Keratinocyte (primary cell): ENCODE measurements at regions not wholly inside any gene's neighbourhood (a gene's known extent, or its start where the extent isn't known, plus 50 kb on each side); places are given as distances from the start of the nearest gene placed in this dataset.

ENCODE experiments used
- DNase-seq: peaks from one replicate; pipeline ENCODE4 v3.0.0-alpha.2; 2011; ENCODE audit warnings: low read depth, missing footprints, low spot score
- FAIRE-seq: peaks from 2 replicates; lab custom pipeline; 2011; peaks lifted over from hg19 to GRCh38; lab: Jason Lieb, UNC
- H2AFZ ChIP-seq: 2 replicates; pipeline ENCODE4 v1.6.0; 2012; ENCODE audit warnings: low read length, control low read depth, inconsistent platforms; ENCODE audit not compliant: control insufficient read depth
- H3K27ac ChIP-seq: 2 replicates; pipeline ENCODE4 v1.5.1; 2011; ENCODE audit warnings: low read length; ENCODE audit not compliant: control insufficient read depth, insufficient read depth
- H3K27me3 ChIP-seq: 3 replicates; pipeline ENCODE4 v1.6.0; 2011; ENCODE audit warnings: low read length; ENCODE audit not compliant: control insufficient read depth, insufficient read depth; ENCODE audit errors: extremely low read depth
- H3K36me3 ChIP-seq, 2 experiments: 2 replicates in 1 of 2; 3 replicates in 1 of 2; pipeline ENCODE4 v1.5.1; 2011; ENCODE audit warnings: low read length in 2 of 2, mild to moderate bottlenecking in 1 of 2; ENCODE audit not compliant: control insufficient read depth in 2 of 2, insufficient read depth in 2 of 2; ENCODE audit errors: extremely low read depth in 1 of 2
- H3K4me1 ChIP-seq: 3 replicates; pipeline ENCODE4 v1.5.1; 2011; ENCODE audit warnings: low read length; ENCODE audit not compliant: control insufficient read depth, insufficient read depth; ENCODE audit errors: extremely low read depth
- H3K4me2 ChIP-seq: 3 replicates; pipeline ENCODE4 v1.6.0; 2011; ENCODE audit warnings: low read depth, low read length; ENCODE audit not compliant: control insufficient read depth, insufficient read depth; ENCODE audit errors: extremely low read depth
- H3K4me3 ChIP-seq, 3 experiments: fragments of 200-600 bp in 1 of 3; sonication (generic) in 1 of 3; 2 replicates in 2 of 3; 3 replicates in 1 of 3; pipeline ENCODE4 v1.5.1; 2011 to 2016; ENCODE audit warnings: low read length in 3 of 3, mild to moderate bottlenecking in 3 of 3, control low read depth in 2 of 3, inconsistent platforms in 1 of 3, low read depth in 1 of 3, mixed read lengths in 1 of 3, mixed run types in 1 of 3, moderate library complexity in 1 of 3; ENCODE audit not compliant: control insufficient read depth in 2 of 3, insufficient read depth in 2 of 3; ENCODE audit errors: extremely low read depth in 1 of 3
- H3K79me2 ChIP-seq: 2 replicates; pipeline ENCODE4 v1.6.0; 2012; ENCODE audit warnings: low read length; ENCODE audit not compliant: control insufficient read depth, insufficient read depth
- H3K9ac ChIP-seq: 3 replicates; pipeline ENCODE4 v1.6.0; 2011; ENCODE audit warnings: low read length; ENCODE audit not compliant: control insufficient read depth, insufficient read depth; ENCODE audit errors: extremely low read depth
- H3K9me1 ChIP-seq: 3 replicates; pipeline ENCODE4 v1.6.0; 2011; ENCODE audit warnings: low read length; ENCODE audit not compliant: control insufficient read depth, insufficient read depth; ENCODE audit errors: extremely low read depth
- H3K9me3 ChIP-seq: 2 replicates; pipeline ENCODE4 v1.5.1; 2012; ENCODE audit warnings: low read depth, low read length; ENCODE audit not compliant: control insufficient read depth
- H4K20me1 ChIP-seq: 3 replicates; pipeline ENCODE4 v1.6.0; 2011; ENCODE audit warnings: low read length; ENCODE audit not compliant: control insufficient read depth, insufficient read depth; ENCODE audit errors: extremely low read depth
- EZH2 ChIP-seq: IDR thresholded peaks from one replicate; pipeline ENCODE4 v1.6.1; 2012; ENCODE audit warnings: inconsistent platforms, mild to moderate bottlenecking, low read length, moderate library complexity
- dilution Hi-C: fragments of 300-500 bp; cut with MboI; formaldehyde crosslinking; loops from one replicate; pipeline ENCODE4 v1.7.0; 2020; ENCODE audit warnings: low sequenced_read_pairs; ENCODE audit not compliant: extremely low pct_ligation_motif_present
- TF ChIP-seq, protein P1 (sequence below), 3 experiments: IDR thresholded peaks in 1 of 3; conservative IDR thresholded peaks in 1 of 3; optimal IDR thresholded peaks in 1 of 3; 2 replicates in 2 of 3; 3 replicates in 1 of 3; pipeline versions ENCODE3 to v1.5.1; 2011; ENCODE audit warnings: low read length in 3 of 3, mild to moderate bottlenecking in 3 of 3, moderate library complexity in 2 of 3, control low read depth in 1 of 3, inconsistent platforms in 1 of 3; ENCODE audit not compliant: insufficient read depth in 2 of 3; ENCODE audit errors: extremely low read depth in 1 of 3

DNA sequence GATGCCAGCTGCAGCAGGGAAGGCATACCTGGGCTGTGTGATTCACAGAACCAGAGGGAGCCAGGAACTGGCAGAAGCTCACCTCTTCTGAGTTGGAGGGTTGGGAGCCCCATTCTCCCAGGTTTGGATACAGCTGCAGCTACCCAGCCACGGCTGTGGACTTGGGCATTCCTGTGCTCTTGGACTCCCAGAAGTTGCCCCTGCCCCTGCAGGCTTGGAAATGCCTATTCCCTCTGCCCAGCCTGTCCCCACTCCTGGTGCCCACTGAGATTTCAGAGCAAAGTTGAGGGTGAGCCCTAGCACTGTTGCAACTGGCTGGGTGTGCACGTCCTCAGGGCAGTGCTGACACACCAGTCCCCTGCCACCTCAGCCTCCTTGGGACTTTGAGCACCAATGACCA lies 489.7 kb downstream of the SLCO4C1 start:
- TF ChIP-seq, protein P1, sequence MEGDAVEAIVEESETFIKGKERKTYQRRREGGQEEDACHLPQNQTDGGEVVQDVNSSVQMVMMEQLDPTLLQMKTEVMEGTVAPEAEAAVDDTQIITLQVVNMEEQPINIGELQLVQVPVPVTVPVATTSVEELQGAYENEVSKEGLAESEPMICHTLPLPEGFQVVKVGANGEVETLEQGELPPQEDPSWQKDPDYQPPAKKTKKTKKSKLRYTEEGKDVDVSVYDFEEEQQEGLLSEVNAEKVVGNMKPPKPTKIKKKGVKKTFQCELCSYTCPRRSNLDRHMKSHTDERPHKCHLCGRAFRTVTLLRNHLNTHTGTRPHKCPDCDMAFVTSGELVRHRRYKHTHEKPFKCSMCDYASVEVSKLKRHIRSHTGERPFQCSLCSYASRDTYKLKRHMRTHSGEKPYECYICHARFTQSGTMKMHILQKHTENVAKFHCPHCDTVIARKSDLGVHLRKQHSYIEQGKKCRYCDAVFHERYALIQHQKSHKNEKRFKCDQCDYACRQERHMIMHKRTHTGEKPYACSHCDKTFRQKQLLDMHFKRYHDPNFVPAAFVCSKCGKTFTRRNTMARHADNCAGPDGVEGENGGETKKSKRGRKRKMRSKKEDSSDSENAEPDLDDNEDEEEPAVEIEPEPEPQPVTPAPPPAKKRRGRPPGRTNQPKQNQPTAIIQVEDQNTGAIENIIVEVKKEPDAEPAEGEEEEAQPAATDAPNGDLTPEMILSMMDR (optimal IDR thresholded peaks at IDR 0.05 in 1 of 3, IDR thresholded peaks at IDR 0.05 in 1 of 3, conservative IDR thresholded peaks at IDR 0.05 in 1 of 3; ENCODE audit: extremely low read depth in 1 of 3, insufficient read depth in 2 of 3, low read length in 3 of 3), result no peak
- no peak for TF ChIP-seq EZH2
- Histone ChIP-seq H4K20me1 (no peaks in the 10 kb centered on the region), H2AFZ (no peak overlapping the region), H3K27ac (no peak overlapping the region), H3K4me1 (no peaks in the 10 kb centered on the region), H3K9ac (no peak overlapping the region), H3K79me2 (no peaks in the 10 kb centered on the region), H3K4me2 (no peak overlapping the region), H3K4me3 (no peak overlapping the region), H3K9me1 (no peaks in the 10 kb centered on the region), H3K27me3 (no peaks in the 10 kb centered on the region), H3K36me3 (no peaks in the 10 kb centered on the region), H3K9me3 (peaks cover 1% of the 10 kb centered on the region)
- no peak for FAIRE-seq
- no peak for DNase-seq
- dilution Hi-C loops, result no loop called here

DNA sequence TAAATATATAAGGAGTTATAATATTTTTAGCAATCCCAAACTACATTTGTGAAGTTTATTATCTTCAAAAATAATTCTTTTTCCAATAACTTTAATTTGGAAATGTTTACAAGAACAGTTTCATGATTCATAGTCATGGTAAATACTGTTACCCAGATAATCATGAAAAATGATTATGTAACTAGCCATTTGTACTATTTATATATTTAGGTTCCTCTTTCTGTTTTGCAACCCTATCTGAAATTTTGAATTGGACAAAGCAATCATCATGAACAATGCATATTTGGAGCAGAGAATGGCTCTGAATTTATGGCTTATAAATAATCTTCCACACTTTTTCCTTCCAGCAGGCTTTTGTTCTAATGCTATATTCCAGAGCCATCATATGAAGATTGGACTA lies 499.7 kb downstream of the SLCO4C1 start:
- no peak for FAIRE-seq

More for the DNA sequence above, 499.7 kb downstream of the SLCO4C1 start:
- Histone ChIP-seq H4K20me1 (no peaks in the 10 kb centered on the region), H3K79me2 (no peaks in the 10 kb centered on the region), H3K9me1 (no peaks in the 10 kb centered on the region), H3K4me3 (no peak overlapping the region), H3K4me1 (no peaks in the 10 kb centered on the region), H3K9me3 (no peaks in the 10 kb centered on the region), H3K36me3 (no peaks in the 10 kb centered on the region), H3K9ac (no peak overlapping the region), H3K27ac (no peak overlapping the region), H3K4me2 (no peak overlapping the region), H2AFZ (no peak overlapping the region), H3K27me3 (no peaks in the 10 kb centered on the region)
- TF ChIP-seq, protein P1 (optimal IDR thresholded peaks at IDR 0.05 in 1 of 3, IDR thresholded peaks at IDR 0.05 in 1 of 3, conservative IDR thresholded peaks at IDR 0.05 in 1 of 3; ENCODE audit: extremely low read depth in 1 of 3, insufficient read depth in 2 of 3, low read length in 3 of 3), result no peak
- no peak for TF ChIP-seq EZH2
- dilution Hi-C loops, result no loop called here
- no peak for DNase-seq
